ENCODE measurements at regions not wholly inside any gene's neighbourhood (a gene's known extent, or its start where the extent isn't known, plus 50 kb on each side); places are given as distances from the start of the nearest gene placed in this dataset.
A peak's percentile ranks its signal among the peaks of the same experiment; 100 is the strongest.
"Not testable (repeated sequence)": the region's sequence is repeated elsewhere in the genome, so short reads cannot be mapped to it uniquely, and the experiment has no call there.

GRCh38 chr16:21487956-21488355 is 111.4 kb upstream of the METTL9 start:
- H3K27me3 Mint-ChIP-seq; H3K4me3 Mint-ChIP-seq; H3K9me3 ChIP-seq (ENCODE audit: control insufficient read depth, low read length, poor library complexity, severe bottlenecking); DNase-seq; H3K36me3 Mint-ChIP-seq (ENCODE audit: low read depth); H3K4me1 Mint-ChIP-seq; ATAC-seq; H3K27ac Mint-ChIP-seq: not testable (repeated sequence)

- not testable (repeated sequence) for H3K27ac Mint-ChIP-seq; H3K27me3 Mint-ChIP-seq; H3K4me1 Mint-ChIP-seq; H3K9me3 ChIP-seq (ENCODE audit: control insufficient read depth, low read length, poor library complexity, severe bottlenecking); ATAC-seq; H3K4me3 Mint-ChIP-seq; H3K36me3 Mint-ChIP-seq (ENCODE audit: low read depth); DNase-seq
These were observed 100.3 kb upstream of the METTL9 start for GRCh38 chr16:21499046-21499445.

GRCh38 chr16:21501223-21501868 is 98.0 kb upstream of the METTL9 start:
- Mint-ChIP-seq H3K4me3 (peak overlapping the region; percentile 88), H3K4me1 (peaks cover 13% of the 10 kb centered on the region), H3K27ac (peak overlapping the region; percentile 86)
- ATAC-seq (peak; percentile 66), DNase-seq (peak; percentile 62 to 78 (median 63))
- H3K9me3 ChIP-seq (ENCODE audit: control insufficient read depth, low read length, poor library complexity, severe bottlenecking); H3K36me3 Mint-ChIP-seq (ENCODE audit: low read depth); H3K27me3 Mint-ChIP-seq: not testable (repeated sequence)

- peak overlapping the region; percentile 88 for H3K4me3 Mint-ChIP-seq
- H3K27me3 Mint-ChIP-seq: no peaks in the 10 kb centered on the region
- H3K4me1 Mint-ChIP-seq: peaks cover 19% of the 10 kb centered on the region
- DNase-seq (peak; percentile 80 to 94 (median 93)), ATAC-seq (peak; percentile 82)
- H3K27ac Mint-ChIP-seq: peak overlapping the region; percentile 86
- H3K36me3 Mint-ChIP-seq (ENCODE audit: low read depth): no peaks in the 10 kb centered on the region
- H3K9me3 ChIP-seq (ENCODE audit: control insufficient read depth, low read length, poor library complexity, severe bottlenecking): no peaks in the 10 kb centered on the region
These were observed 97.3 kb upstream of the METTL9 start for GRCh38 chr16:21501869-21502667.

- not testable (repeated sequence) for ATAC-seq; H3K36me3 Mint-ChIP-seq (ENCODE audit: low read depth); H3K9me3 ChIP-seq (ENCODE audit: control insufficient read depth, low read length, poor library complexity, severe bottlenecking); H3K27me3 Mint-ChIP-seq
- DNase-seq: peak in 1 of 3 donors; percentile 5
- peak overlapping the region; percentile 86 for H3K27ac Mint-ChIP-seq
- peak overlapping the region; percentile 88 for H3K4me3 Mint-ChIP-seq
- H3K4me1 Mint-ChIP-seq: peaks cover 31% of the 10 kb centered on the region
These were observed 95.8 kb upstream of the METTL9 start for GRCh38 chr16:21503574-21503920.

GRCh38 chr16:21503941-21504832 is 95.2 kb upstream of the METTL9 start:
- ATAC-seq; H3K36me3 Mint-ChIP-seq (ENCODE audit: low read depth); H3K27me3 Mint-ChIP-seq; H3K9me3 ChIP-seq (ENCODE audit: control insufficient read depth, low read length, poor library complexity, severe bottlenecking): not testable (repeated sequence)
- H3K4me1 Mint-ChIP-seq: peaks cover 33% of the 10 kb centered on the region
- DNase-seq: peak; percentile 2 to 7 (median 6)
- peak overlapping the region; percentile 86 for H3K27ac Mint-ChIP-seq
- peak overlapping the region; percentile 88 for H3K4me3 Mint-ChIP-seq

GRCh38 chr16:21505751-21506520 is 93.4 kb upstream of the METTL9 start:
- not testable (repeated sequence) for H3K9me3 ChIP-seq (ENCODE audit: control insufficient read depth, low read length, poor library complexity, severe bottlenecking); H3K27me3 Mint-ChIP-seq; H3K36me3 Mint-ChIP-seq (ENCODE audit: low read depth); ATAC-seq; DNase-seq
- H3K27ac Mint-ChIP-seq: peak overlapping the region; percentile 93
- H3K4me1 Mint-ChIP-seq: peaks cover 42% of the 10 kb centered on the region
- peak overlapping the region; percentile 90 for H3K4me3 Mint-ChIP-seq

- DNase-seq (peak in 2 of 3 donors; percentile 25 to 42), ATAC-seq (peak; percentile 49)
- Mint-ChIP-seq H3K27ac (peak overlapping the region; percentile 93), H3K4me1 (peaks cover 48% of the 10 kb centered on the region), H3K4me3 (peak overlapping the region; percentile 90)
- H3K36me3 Mint-ChIP-seq (ENCODE audit: low read depth); H3K9me3 ChIP-seq (ENCODE audit: control insufficient read depth, low read length, poor library complexity, severe bottlenecking); H3K27me3 Mint-ChIP-seq: not testable (repeated sequence)
These were observed 92.4 kb upstream of the METTL9 start for GRCh38 chr16:21506857-21507456.

- ATAC-seq; H3K36me3 Mint-ChIP-seq (ENCODE audit: low read depth); H3K9me3 ChIP-seq (ENCODE audit: control insufficient read depth, low read length, poor library complexity, severe bottlenecking); H3K27me3 Mint-ChIP-seq: not testable (repeated sequence)
- Mint-ChIP-seq H3K27ac (peak overlapping the region; percentile 93), H3K4me3 (peak overlapping the region; percentile 90), H3K4me1 (peaks cover 51% of the 10 kb centered on the region)
- peak in 2 of 3 donors; percentile 1 to 8 for DNase-seq
These were observed 91.6 kb upstream of the METTL9 start for GRCh38 chr16:21507631-21508305.

- DNase-seq: peak in 2 of 3 donors; percentile 3 to 7
- not testable (repeated sequence) for ATAC-seq; H3K9me3 ChIP-seq (ENCODE audit: control insufficient read depth, low read length, poor library complexity, severe bottlenecking); H3K36me3 Mint-ChIP-seq (ENCODE audit: low read depth); H3K27me3 Mint-ChIP-seq
- Mint-ChIP-seq H3K4me3 (peak overlapping the region; percentile 90), H3K27ac (peak overlapping the region; percentile 93), H3K4me1 (peaks cover 50% of the 10 kb centered on the region)
These were observed 90.5 kb upstream of the METTL9 start for GRCh38 chr16:21508661-21509436.

GRCh38 chr16:21509437-21510086 is 89.8 kb upstream of the METTL9 start:
- peak overlapping the region; percentile 93 for H3K27ac Mint-ChIP-seq
- H3K27me3 Mint-ChIP-seq, ATAC-seq: not testable (repeated sequence)

More at GRCh38 chr16:21509437-21510086, 89.8 kb upstream of the METTL9 start:
- Mint-ChIP-seq H3K4me3 (peak overlapping the region; percentile 58), H3K4me1 (peaks cover 52% of the 10 kb centered on the region)
- peak in 2 of 3 donors; percentile 2 to 7 for DNase-seq
- H3K9me3 ChIP-seq (ENCODE audit: control insufficient read depth, low read length, poor library complexity, severe bottlenecking); H3K36me3 Mint-ChIP-seq (ENCODE audit: low read depth): not testable (repeated sequence)
